Fibroblast of lung (primary cell): ENCODE measurements at regions not wholly inside any gene's neighbourhood (a gene's known extent, or its start where the extent isn't known, plus 50 kb on each side); places are given as distances from the start of the nearest gene placed in this dataset.

Experiments
- DNase-seq, 2 donors: peaks; one replicate each; pipeline versions ENCODE4 v3.0.0 to v3.0.0-alpha.2; 2010; ENCODE audit warnings: low read depth in 2 of 2
- H2AFZ ChIP-seq: 2 replicates; pipeline ENCODE4 v1.5.1; 2012; ENCODE audit warnings: low read length, control low read depth, inconsistent platforms
- H3K27ac ChIP-seq: 2 replicates; pipeline ENCODE4 v1.5.1; 2011; ENCODE audit warnings: low read length, control low read depth; ENCODE audit not compliant: insufficient read depth
- H3K27me3 ChIP-seq: 2 replicates; pipeline ENCODE4 v1.5.1; 2011; ENCODE audit warnings: mild to moderate bottlenecking, low read length; ENCODE audit not compliant: control insufficient read depth, insufficient read depth
- H3K36me3 ChIP-seq: 2 replicates; pipeline ENCODE4 v1.5.1; 2011; ENCODE audit warnings: low read length; ENCODE audit not compliant: control insufficient read depth, insufficient read depth
- H3K4me1 ChIP-seq: 2 replicates; pipeline ENCODE4 v1.5.1; 2011; ENCODE audit warnings: low read length; ENCODE audit not compliant: control insufficient read depth, insufficient read depth; ENCODE audit errors: extremely low read depth
- H3K4me2 ChIP-seq: 2 replicates; pipeline ENCODE4 v1.5.1; 2011; ENCODE audit warnings: low read length, control low read depth; ENCODE audit not compliant: insufficient read depth; ENCODE audit errors: extremely low read depth
- H3K4me3 ChIP-seq, 4 experiments: fragments of 200-600 bp in 1 of 4; sonication (generic) in 1 of 4; replicated peaks in 1 of 4; 2 replicates each; pipeline ENCODE4 v1.5.1; 2011 to 2016; ENCODE audit warnings: low read length in 4 of 4, low read depth in 3 of 4, mild to moderate bottlenecking in 3 of 4, control low read depth in 2 of 4, inconsistent platforms in 1 of 4, mixed read lengths in 1 of 4; ENCODE audit not compliant: insufficient read depth in 1 of 4; ENCODE audit errors: control extremely low read depth in 1 of 4
- H3K79me2 ChIP-seq: 2 replicates; pipeline ENCODE4 v1.5.1; 2012; ENCODE audit warnings: mild to moderate bottlenecking, low read length, inconsistent platforms; ENCODE audit not compliant: control insufficient read depth, insufficient read depth
- H3K9ac ChIP-seq: 2 replicates; pipeline ENCODE4 v1.5.1; 2011; ENCODE audit warnings: mild to moderate bottlenecking, low read length, control low read depth; ENCODE audit not compliant: insufficient read depth
- H3K9me3 ChIP-seq: 2 replicates; pipeline ENCODE4 v1.5.1; 2012; ENCODE audit warnings: low read depth, low read length; ENCODE audit not compliant: control insufficient read depth, insufficient read depth
- H4K20me1 ChIP-seq: 2 replicates; pipeline ENCODE4 v1.5.1; 2011; ENCODE audit warnings: low read length; ENCODE audit not compliant: control insufficient read depth, insufficient read depth; ENCODE audit errors: extremely low read depth
- EZH2 ChIP-seq: IDR thresholded peaks from 2 replicates; pipeline ENCODE4 v1.5.1; 2012; ENCODE audit warnings: low read length, control low read depth, mild to moderate bottlenecking; ENCODE audit errors: missing control alignments
- TF ChIP-seq, protein P1 (sequence below), 2 donors: IDR thresholded peaks in 1 of 2; conservative IDR thresholded peaks in 1 of 2; 1 replicate in 1 of 2; 2 replicates in 1 of 2; pipeline ENCODE4 v1.5.1; 2011 to 2012; ENCODE audit warnings: low read length in 2 of 2, control low read depth in 1 of 2, inconsistent platforms in 1 of 2, low read depth in 1 of 2, mild to moderate bottlenecking in 1 of 2

DNA sequence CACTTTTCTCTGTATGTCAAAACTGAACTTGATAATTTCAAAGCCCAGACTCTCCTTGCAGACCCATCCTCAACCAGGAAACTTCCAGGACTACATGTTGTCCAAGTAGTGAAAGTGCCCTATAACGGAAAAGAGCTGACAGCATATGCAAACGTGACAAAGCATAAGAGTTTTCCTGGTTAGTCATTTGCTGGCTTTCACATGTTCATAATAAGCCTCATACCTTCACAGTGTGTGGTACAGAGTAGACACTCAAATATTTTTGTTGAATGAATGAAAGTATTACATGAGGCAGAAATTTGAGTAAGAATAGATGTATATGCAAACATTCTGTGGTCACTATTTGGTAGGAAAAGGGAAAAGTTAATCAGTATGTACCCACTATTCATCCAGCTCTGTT lies 473.3 kb downstream of the MRPL39 start:
- Histone ChIP-seq H3K27ac (no peak overlapping the region), H3K4me1 (no peaks in the 10 kb centered on the region), H3K27me3 (no peaks in the 10 kb centered on the region), H3K4me3 (no peak overlapping the region), H3K36me3 (no peaks in the 10 kb centered on the region), H4K20me1 (no peaks in the 10 kb centered on the region), H3K4me2 (no peak overlapping the region), H3K9me3 (no peaks in the 10 kb centered on the region), H2AFZ (no peak overlapping the region), H3K79me2 (no peaks in the 10 kb centered on the region), H3K9ac (no peak overlapping the region)
- peak in 1 of 2 donors; percentile 72 for DNase-seq
- no peak for TF ChIP-seq EZH2
- TF ChIP-seq, protein P1, sequence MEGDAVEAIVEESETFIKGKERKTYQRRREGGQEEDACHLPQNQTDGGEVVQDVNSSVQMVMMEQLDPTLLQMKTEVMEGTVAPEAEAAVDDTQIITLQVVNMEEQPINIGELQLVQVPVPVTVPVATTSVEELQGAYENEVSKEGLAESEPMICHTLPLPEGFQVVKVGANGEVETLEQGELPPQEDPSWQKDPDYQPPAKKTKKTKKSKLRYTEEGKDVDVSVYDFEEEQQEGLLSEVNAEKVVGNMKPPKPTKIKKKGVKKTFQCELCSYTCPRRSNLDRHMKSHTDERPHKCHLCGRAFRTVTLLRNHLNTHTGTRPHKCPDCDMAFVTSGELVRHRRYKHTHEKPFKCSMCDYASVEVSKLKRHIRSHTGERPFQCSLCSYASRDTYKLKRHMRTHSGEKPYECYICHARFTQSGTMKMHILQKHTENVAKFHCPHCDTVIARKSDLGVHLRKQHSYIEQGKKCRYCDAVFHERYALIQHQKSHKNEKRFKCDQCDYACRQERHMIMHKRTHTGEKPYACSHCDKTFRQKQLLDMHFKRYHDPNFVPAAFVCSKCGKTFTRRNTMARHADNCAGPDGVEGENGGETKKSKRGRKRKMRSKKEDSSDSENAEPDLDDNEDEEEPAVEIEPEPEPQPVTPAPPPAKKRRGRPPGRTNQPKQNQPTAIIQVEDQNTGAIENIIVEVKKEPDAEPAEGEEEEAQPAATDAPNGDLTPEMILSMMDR (conservative IDR thresholded peaks at IDR 0.05 in 1 of 2, IDR thresholded peaks at IDR 0.05 in 1 of 2; ENCODE audit: low read depth in 1 of 2, low read length in 2 of 2): no peak

DNA sequence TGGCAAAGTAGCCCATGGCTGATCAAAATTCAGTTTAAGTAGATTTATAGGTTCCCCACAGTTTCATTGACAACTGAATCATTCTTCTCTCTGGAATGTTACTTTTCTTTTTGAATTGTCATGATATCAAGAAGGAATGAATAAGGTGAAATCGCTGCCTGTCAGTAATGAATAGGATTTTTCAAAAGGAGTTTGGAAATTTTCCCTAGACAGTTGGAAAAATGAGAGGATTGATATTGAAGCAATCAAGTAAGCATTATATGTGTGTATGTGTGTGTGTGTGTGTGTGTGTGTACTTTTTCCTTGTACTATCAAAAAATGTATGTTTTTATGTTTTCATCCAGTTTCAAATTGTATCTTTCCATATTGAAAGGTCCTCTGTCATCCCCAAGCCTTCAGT lies 479.5 kb downstream of the MRPL39 start:
- H3K4me2 ChIP-seq: no peak overlapping the region
- no peak for TF ChIP-seq EZH2
- TF ChIP-seq, protein P1 (conservative IDR thresholded peaks at IDR 0.05 in 1 of 2, IDR thresholded peaks at IDR 0.05 in 1 of 2; ENCODE audit: low read depth in 1 of 2, low read length in 2 of 2): no peak
- H3K4me1 ChIP-seq: no peaks in the 10 kb centered on the region
- no peaks in the 10 kb centered on the region for H4K20me1 ChIP-seq
- no peak overlapping the region for H3K9ac ChIP-seq
- H3K79me2 ChIP-seq: no peaks in the 10 kb centered on the region
- H3K9me3 ChIP-seq: no peaks in the 10 kb centered on the region
- no peaks in the 10 kb centered on the region for H3K27me3 ChIP-seq
- no peak overlapping the region for H2AFZ ChIP-seq
- DNase-seq: no peak
- H3K4me3 ChIP-seq: no peak overlapping the region
- no peak overlapping the region for H3K27ac ChIP-seq
- H3K36me3 ChIP-seq: no peaks in the 10 kb centered on the region

DNA sequence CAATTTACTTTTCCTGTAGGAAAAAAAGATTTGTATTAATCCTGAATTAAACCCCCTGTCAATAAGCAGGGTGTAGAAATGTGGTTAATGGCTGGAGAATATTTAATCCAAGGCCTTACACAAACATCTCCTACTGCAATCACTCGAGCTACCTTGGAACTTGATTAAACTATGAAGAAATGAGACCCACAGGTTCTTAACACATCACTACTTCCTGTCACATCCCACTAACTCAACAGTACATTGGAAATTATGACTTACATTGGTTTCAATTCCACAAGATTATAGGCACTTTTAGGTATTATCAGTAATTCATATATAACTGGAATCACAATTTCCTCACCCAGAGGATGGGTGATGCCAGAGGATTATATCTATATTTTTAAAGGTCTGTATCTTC lies 480.3 kb downstream of the MRPL39 start:
- Histone ChIP-seq H3K27me3 (no peaks in the 10 kb centered on the region), H4K20me1 (no peaks in the 10 kb centered on the region), H3K79me2 (no peaks in the 10 kb centered on the region), H3K4me2 (no peak overlapping the region), H3K27ac (no peak overlapping the region), H2AFZ (no peak overlapping the region), H3K4me1 (no peaks in the 10 kb centered on the region), H3K36me3 (no peaks in the 10 kb centered on the region), H3K4me3 (no peak overlapping the region), H3K9me3 (no peaks in the 10 kb centered on the region), H3K9ac (no peak overlapping the region)
- DNase-seq: no peak
- TF ChIP-seq EZH2: no peak
- TF ChIP-seq, protein P1 (conservative IDR thresholded peaks at IDR 0.05 in 1 of 2, IDR thresholded peaks at IDR 0.05 in 1 of 2; ENCODE audit: low read depth in 1 of 2, low read length in 2 of 2): no peak
